Erythroblast (primary cell): ENCODE measurements at regions not wholly inside any gene's neighbourhood (a gene's known extent, or its start where the extent isn't known, plus 50 kb on each side); places are given as distances from the start of the nearest gene placed in this dataset.

ENCODE experiments used
- GATA1 ChIP-seq: IDR thresholded peaks from 2 replicates; pipeline ENCODE4 v1.6.1; 2011; ENCODE audit warnings: low read depth, mild to moderate bottlenecking, control low read depth, low read length, moderate library complexity
- POLR2A ChIP-seq: IDR thresholded peaks from 2 replicates; pipeline ENCODE4 v1.6.1; 2011; ENCODE audit warnings: mild to moderate bottlenecking, low read length

- TF ChIP-seq POLR2A = no peak
- TF ChIP-seq GATA1 = no peak
Observed at GRCh38 chr4:126470862-126471261, 1156.1 kb downstream of the FAT4 start.
